ENCODE measurements at regions not wholly inside any gene's neighbourhood (a gene's known extent, or its start where the extent isn't known, plus 50 kb on each side); places are given as distances from the start of the nearest gene placed in this dataset.
"Not testable (repeated sequence)": the region's sequence is repeated elsewhere in the genome, so short reads cannot be mapped to it uniquely, and the experiment has no call there.

DNA sequence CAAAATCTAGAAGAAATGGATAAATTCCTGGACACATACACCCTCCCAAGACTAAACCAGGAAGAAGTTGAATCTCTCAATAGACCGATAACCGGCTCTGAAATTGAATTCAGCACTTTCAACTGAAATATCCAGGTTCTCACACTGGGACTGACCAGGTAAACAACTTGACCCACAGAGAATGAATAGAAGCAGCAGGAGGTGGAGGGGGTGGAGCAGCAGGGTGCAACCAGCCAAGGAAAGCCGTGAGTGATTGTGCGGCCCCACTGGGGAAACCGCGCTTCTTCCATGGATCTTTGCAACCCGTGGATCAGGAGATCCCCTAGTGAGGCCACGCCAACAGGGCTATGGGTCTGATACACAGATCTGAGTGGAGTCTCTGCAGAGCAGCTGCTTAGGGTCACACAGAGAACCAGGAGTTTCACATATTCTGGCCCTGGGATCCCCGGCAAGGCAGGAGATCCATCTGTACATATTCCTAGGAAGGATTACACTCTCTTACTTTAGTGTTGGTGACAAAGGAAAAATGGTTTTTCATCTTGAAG lies 181.5 kb downstream of the SLCO4C1 start:
- no peak overlapping the region for H3K27ac ChIP-seq (ENCODE audit: low read depth, low read length)
- H3K36me3 ChIP-seq (ENCODE audit: control insufficient read depth, insufficient read depth, low read length): no peaks in the 10 kb centered on the region
- H3K27me3 ChIP-seq (ENCODE audit: control insufficient read depth, insufficient read depth, low read length): no peaks in the 10 kb centered on the region
- no peaks in the 10 kb centered on the region for H3K9me3 ChIP-seq (ENCODE audit: control insufficient read depth, insufficient read depth, low read length)
- DNase-seq (ENCODE audit: low read depth in 4 of 6, low spot score in 6 of 6): no peak
- WGBS (ENCODE audit: insufficient coverage): 81% methylated on average over 6 of the region's 9 CpGs
- H3K4me3 ChIP-seq (ENCODE audit: low read depth, low read length): no peak overlapping the region
- no peaks in the 10 kb centered on the region for H3K4me1 ChIP-seq (ENCODE audit: control insufficient read depth, insufficient read depth, low read length)

DNA sequence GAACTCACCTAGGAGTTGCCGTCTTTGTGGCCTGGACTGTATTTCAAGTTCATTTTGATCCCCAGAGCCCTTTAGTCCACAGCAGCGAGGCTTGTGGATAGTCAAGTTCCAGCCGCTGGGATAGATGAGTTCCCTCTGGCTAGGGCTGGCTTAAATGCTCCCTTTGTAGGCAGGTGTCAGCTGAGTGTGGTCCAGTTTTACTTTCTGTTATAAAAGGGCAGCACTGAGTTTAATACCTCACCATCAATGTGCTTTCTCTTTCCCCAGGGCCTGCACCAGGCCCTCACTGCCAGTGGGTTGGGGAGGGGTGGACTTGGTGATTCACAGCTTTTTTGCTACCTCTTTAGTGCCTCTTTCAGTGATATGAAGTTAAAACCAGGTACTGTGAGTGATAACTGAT lies 188.2 kb downstream of the SLCO4C1 start:
- 100% methylated on average over 3 of the region's 3 CpGs for WGBS (ENCODE audit: insufficient coverage)
- Histone ChIP-seq H3K4me3 (ENCODE audit: low read depth, low read length) (no peak overlapping the region), H3K4me1 (ENCODE audit: control insufficient read depth, insufficient read depth, low read length) (no peaks in the 10 kb centered on the region), H3K36me3 (ENCODE audit: control insufficient read depth, insufficient read depth, low read length) (no peaks in the 10 kb centered on the region), H3K27ac (ENCODE audit: low read depth, low read length) (no peak overlapping the region), H3K9me3 (ENCODE audit: control insufficient read depth, insufficient read depth, low read length) (no peaks in the 10 kb centered on the region), H3K27me3 (ENCODE audit: control insufficient read depth, insufficient read depth, low read length) (no peaks in the 10 kb centered on the region)
- no peak for DNase-seq (ENCODE audit: low read depth in 4 of 6, low spot score in 6 of 6)

DNA sequence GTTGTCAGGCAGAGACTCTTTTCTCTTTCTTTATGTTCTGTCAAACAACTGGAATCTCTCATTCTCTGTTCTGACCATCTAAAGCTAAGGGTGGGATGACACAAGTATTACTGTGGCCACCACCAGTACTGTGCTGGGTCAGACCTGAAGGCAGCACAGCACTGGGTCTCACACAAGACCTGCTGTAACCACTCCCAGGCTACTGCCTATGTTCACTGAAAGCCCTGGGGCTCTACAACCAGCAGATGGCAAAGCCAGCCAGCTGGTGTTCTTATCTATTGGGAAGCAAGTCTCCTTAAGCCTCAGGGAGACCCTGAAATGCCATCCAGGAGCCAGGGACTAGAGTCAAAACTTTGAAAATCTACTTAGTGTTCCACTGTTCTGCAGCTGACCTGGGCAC lies 189.5 kb downstream of the SLCO4C1 start:
- Histone ChIP-seq H3K36me3 (ENCODE audit: control insufficient read depth, insufficient read depth, low read length) (no peaks in the 10 kb centered on the region), H3K4me1 (ENCODE audit: control insufficient read depth, insufficient read depth, low read length) (no peaks in the 10 kb centered on the region), H3K4me3 (ENCODE audit: low read depth, low read length) (no peak overlapping the region), H3K27me3 (ENCODE audit: control insufficient read depth, insufficient read depth, low read length) (no peaks in the 10 kb centered on the region), H3K9me3 (ENCODE audit: control insufficient read depth, insufficient read depth, low read length) (no peaks in the 10 kb centered on the region), H3K27ac (ENCODE audit: low read depth, low read length) (no peak overlapping the region)
- DNase-seq (ENCODE audit: low read depth in 4 of 6, low spot score in 6 of 6): no peak

DNA sequence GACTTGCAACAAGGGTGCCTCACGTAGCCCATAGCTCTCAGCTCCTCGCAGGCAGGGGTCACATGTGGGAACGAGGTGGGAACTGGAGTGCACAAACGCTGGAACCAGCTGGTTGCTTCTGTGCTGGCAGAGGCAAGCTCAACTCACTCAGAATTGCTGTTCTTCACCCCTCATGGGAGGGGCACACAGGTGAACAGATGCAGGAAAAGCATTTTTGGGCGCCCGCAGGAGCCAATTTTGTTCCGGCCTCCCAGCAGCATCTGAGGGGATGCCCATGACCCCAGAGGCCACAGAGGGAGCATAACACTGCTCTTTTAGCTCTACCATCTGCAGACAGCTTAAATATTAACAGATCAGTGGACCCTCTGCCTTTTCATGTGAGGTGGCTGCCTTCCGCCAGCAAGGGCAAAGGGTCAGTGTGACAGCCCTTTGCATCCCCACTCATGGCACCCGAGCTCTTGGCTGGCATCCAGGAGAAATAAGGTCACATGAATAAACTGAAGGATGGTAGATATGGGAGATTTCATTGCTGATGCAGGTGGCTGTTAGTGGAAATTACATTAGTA lies 196.2 kb downstream of the SLCO4C1 start:
- Histone ChIP-seq H3K4me1 (ENCODE audit: control insufficient read depth, insufficient read depth, low read length) (no peaks in the 10 kb centered on the region), H3K27ac (ENCODE audit: low read depth, low read length) (no peak overlapping the region), H3K36me3 (ENCODE audit: control insufficient read depth, insufficient read depth, low read length) (no peaks in the 10 kb centered on the region), H3K27me3 (ENCODE audit: control insufficient read depth, insufficient read depth, low read length) (no peaks in the 10 kb centered on the region), H3K4me3 (ENCODE audit: low read depth, low read length) (no peak overlapping the region), H3K9me3 (ENCODE audit: control insufficient read depth, insufficient read depth, low read length) (no peaks in the 10 kb centered on the region)
- no peak for DNase-seq (ENCODE audit: low read depth in 4 of 6, low spot score in 6 of 6)
- WGBS (ENCODE audit: insufficient coverage): 78% methylated on average over 8 of the region's 9 CpGs

DNA sequence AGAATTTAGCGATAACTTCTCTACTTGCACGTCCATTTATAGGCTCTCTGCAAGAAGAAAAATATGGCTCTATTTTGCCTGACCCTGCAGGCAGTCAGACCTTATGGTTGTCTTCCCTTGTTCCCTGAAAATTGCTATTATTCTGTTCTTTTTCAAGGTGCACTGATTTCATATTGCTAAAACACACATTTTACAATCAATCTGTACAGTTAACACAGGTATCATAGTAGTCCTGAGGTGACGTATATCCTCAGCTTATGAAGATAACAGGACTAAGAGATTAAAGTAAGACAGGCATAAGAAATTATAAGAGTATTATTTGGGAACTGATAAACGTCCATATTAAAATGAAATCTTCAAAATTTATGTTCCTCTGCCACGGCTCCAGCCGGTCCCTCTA lies 197.0 kb downstream of the SLCO4C1 start:
- DNase-seq (ENCODE audit: low read depth in 4 of 6, low spot score in 6 of 6); H3K9me3 ChIP-seq (ENCODE audit: control insufficient read depth, insufficient read depth, low read length); H3K27ac ChIP-seq (ENCODE audit: low read depth, low read length); H3K27me3 ChIP-seq (ENCODE audit: control insufficient read depth, insufficient read depth, low read length); H3K4me1 ChIP-seq (ENCODE audit: control insufficient read depth, insufficient read depth, low read length); H3K36me3 ChIP-seq (ENCODE audit: control insufficient read depth, insufficient read depth, low read length); H3K4me3 ChIP-seq (ENCODE audit: low read depth, low read length): not testable (repeated sequence)
- 40% methylated on average over 1 of the region's 6 CpGs for WGBS (ENCODE audit: insufficient coverage)

DNA sequence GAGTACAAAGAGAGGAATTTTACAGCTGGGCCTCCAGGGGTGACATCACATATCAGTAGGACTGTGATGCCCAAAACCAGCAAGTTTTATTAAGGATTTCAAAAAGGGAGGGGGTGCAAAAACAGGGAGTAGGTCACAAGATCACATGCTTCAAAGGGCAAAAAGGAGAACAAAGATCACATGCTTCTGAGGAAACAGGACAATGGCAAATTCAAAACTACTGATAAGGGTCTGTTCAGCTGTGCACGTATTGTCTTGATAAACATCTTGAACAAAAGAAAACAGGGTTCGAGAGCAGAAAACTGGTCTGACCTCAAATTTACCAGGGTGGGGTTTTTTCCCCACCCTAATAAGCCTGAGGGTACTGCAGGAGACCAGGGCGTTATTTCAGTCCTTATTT lies 197.5 kb downstream of the SLCO4C1 start:
- 73% methylated on average over 2 of the region's 3 CpGs for WGBS (ENCODE audit: insufficient coverage)
- not testable (repeated sequence) for H3K27ac ChIP-seq (ENCODE audit: low read depth, low read length); H3K36me3 ChIP-seq (ENCODE audit: control insufficient read depth, insufficient read depth, low read length); H3K4me3 ChIP-seq (ENCODE audit: low read depth, low read length); DNase-seq (ENCODE audit: low read depth in 4 of 6, low spot score in 6 of 6); H3K27me3 ChIP-seq (ENCODE audit: control insufficient read depth, insufficient read depth, low read length); H3K9me3 ChIP-seq (ENCODE audit: control insufficient read depth, insufficient read depth, low read length); H3K4me1 ChIP-seq (ENCODE audit: control insufficient read depth, insufficient read depth, low read length)

DNA sequence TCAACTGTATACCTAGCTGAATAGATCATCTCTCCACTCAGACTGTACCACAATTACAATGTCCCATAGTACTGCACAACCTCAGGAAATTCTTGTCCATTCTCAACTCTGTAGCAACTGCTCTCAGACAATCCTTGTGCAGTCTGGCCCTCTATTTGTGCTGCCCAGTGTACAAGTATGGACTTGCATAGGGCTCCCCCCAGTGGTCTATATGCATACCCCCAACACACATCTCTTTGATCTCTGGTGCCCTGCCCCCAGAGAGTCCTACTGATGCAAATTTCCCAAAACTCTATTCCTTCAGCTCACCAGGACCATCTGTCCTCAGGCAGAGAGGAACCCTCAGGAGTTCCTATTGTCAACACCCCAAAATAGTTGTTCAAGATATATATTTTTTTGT lies 205.3 kb downstream of the SLCO4C1 start:
- Histone ChIP-seq H3K27ac (ENCODE audit: low read depth, low read length) (no peak overlapping the region), H3K4me3 (ENCODE audit: low read depth, low read length) (no peak overlapping the region)

DNA sequence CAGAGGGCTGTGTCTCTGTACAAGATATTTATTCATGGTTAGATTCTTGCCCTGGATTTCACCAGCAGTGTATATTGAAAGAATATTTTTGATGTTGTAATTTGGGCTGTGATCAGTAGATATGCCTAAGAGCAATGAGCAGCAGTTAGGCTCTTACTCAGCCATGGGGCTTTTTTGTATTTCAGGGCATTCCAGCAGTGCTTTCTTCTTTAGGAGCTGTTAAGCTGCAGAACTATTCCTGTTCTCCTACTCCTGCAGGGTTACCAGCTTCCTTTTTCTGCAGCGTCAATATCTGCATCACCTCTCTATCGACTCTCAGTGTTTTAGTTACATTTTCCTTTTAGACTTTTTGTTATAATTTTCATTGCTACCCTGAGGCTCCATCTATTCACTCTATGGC lies 206.2 kb downstream of the SLCO4C1 start:
- WGBS (ENCODE audit: insufficient coverage): 74% methylated on average over 2 of the region's 2 CpGs
- H3K9me3 ChIP-seq (ENCODE audit: control insufficient read depth, insufficient read depth, low read length): no peaks in the 10 kb centered on the region

More for the DNA sequence above, 205.3 kb downstream of the SLCO4C1 start:
- DNase-seq (ENCODE audit: low read depth in 4 of 6, low spot score in 6 of 6): peak in 1 of 6 donors; percentile 4
- no peaks in the 10 kb centered on the region for H3K36me3 ChIP-seq (ENCODE audit: control insufficient read depth, insufficient read depth, low read length)
- no peaks in the 10 kb centered on the region for H3K9me3 ChIP-seq (ENCODE audit: control insufficient read depth, insufficient read depth, low read length)
- no peaks in the 10 kb centered on the region for H3K27me3 ChIP-seq (ENCODE audit: control insufficient read depth, insufficient read depth, low read length)
- no peaks in the 10 kb centered on the region for H3K4me1 ChIP-seq (ENCODE audit: control insufficient read depth, insufficient read depth, low read length)

DNA sequence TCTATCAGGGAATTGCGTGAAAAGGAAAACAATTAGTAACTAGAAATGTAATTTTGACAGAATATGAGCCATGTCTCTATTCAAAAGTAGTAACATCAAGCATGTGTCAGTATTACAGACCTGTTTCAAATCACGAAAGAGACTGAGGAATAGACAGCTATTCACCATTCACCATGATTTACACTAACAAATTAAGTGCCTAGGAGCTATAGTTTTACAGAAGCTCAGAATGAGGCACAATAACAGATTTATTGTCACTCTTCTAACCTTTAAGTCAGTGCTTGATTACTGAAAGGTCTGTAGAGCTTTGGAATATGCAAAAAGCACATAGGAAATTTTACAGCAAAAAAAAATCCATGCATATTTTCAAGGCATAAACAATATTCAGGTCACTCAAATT lies 208.2 kb downstream of the SLCO4C1 start:
- WGBS (ENCODE audit: insufficient coverage): 14% methylated on average over 1 of the region's 2 CpGs
- Histone ChIP-seq H3K27me3 (ENCODE audit: control insufficient read depth, insufficient read depth, low read length) (no peaks in the 10 kb centered on the region), H3K4me3 (ENCODE audit: low read depth, low read length) (no peak overlapping the region), H3K36me3 (ENCODE audit: control insufficient read depth, insufficient read depth, low read length) (no peaks in the 10 kb centered on the region), H3K9me3 (ENCODE audit: control insufficient read depth, insufficient read depth, low read length) (no peaks in the 10 kb centered on the region), H3K27ac (ENCODE audit: low read depth, low read length) (no peak overlapping the region), H3K4me1 (ENCODE audit: control insufficient read depth, insufficient read depth, low read length) (no peaks in the 10 kb centered on the region)
- peak in 1 of 6 donors; percentile 30 for DNase-seq (ENCODE audit: low read depth in 4 of 6, low spot score in 6 of 6)

More for the DNA sequence above, 206.2 kb downstream of the SLCO4C1 start:
- Histone ChIP-seq H3K36me3 (ENCODE audit: control insufficient read depth, insufficient read depth, low read length) (no peaks in the 10 kb centered on the region), H3K4me3 (ENCODE audit: low read depth, low read length) (no peak overlapping the region), H3K4me1 (ENCODE audit: control insufficient read depth, insufficient read depth, low read length) (no peaks in the 10 kb centered on the region), H3K27ac (ENCODE audit: low read depth, low read length) (no peak overlapping the region), H3K27me3 (ENCODE audit: control insufficient read depth, insufficient read depth, low read length) (no peaks in the 10 kb centered on the region)
- DNase-seq (ENCODE audit: low read depth in 4 of 6, low spot score in 6 of 6): peak in 1 of 6 donors; percentile 3

DNA sequence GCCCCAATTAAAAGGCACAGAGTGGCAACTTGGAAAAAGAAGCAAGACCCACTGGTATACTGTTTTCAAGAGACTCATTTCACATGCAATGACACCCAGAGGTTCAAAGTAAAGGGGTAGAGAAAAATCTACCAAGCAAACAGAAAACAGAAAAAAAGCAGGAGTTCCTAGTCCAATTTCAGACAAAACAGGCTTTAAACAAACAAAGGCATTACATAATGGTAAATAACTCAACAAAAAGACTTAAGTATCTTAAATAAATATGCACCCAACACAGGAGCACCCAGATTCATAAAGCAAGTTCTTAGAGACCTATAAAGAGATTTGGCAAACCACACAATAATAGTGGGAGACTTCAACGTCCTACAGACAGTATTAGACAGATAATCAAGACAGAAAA lies 215.8 kb downstream of the SLCO4C1 start:
- Histone ChIP-seq H3K4me3 (ENCODE audit: low read depth, low read length) (no peak overlapping the region), H3K27ac (ENCODE audit: low read depth, low read length) (no peak overlapping the region), H3K36me3 (ENCODE audit: control insufficient read depth, insufficient read depth, low read length) (no peaks in the 10 kb centered on the region), H3K4me1 (ENCODE audit: control insufficient read depth, insufficient read depth, low read length) (no peaks in the 10 kb centered on the region), H3K9me3 (ENCODE audit: control insufficient read depth, insufficient read depth, low read length) (no peaks in the 10 kb centered on the region), H3K27me3 (ENCODE audit: control insufficient read depth, insufficient read depth, low read length) (no peaks in the 10 kb centered on the region)
- no peak for DNase-seq (ENCODE audit: low read depth in 4 of 6, low spot score in 6 of 6)
- WGBS (ENCODE audit: insufficient coverage): 50% methylated on average over 1 of the region's 1 CpG
